GF-D8 (cell line): ENCODE measurements at regions not wholly inside any gene's neighbourhood (a gene's known extent, or its start where the extent isn't known, plus 50 kb on each side); places are given as distances from the start of the nearest gene placed in this dataset.

Source experiments
- DNase-seq: peaks from one replicate; lab custom pipeline; 2025; lab: John Stamatoyannopoulos, UW

- no peak for DNase-seq
Measured at GRCh38 chr1:68378296-68379084, 71.3 kb downstream of the RPE65 start.

GRCh38 chr1:68377098-68377497 is 72.7 kb downstream of the RPE65 start:
- no peak for DNase-seq

GRCh38 chr1:68376441-68376840 is 73.3 kb downstream of the RPE65 start:
- no peak for DNase-seq

GRCh38 chr1:68375919-68376318 is 73.8 kb downstream of the RPE65 start:
- DNase-seq, result no peak

GRCh38 chr1:68373173-68373572 is 76.6 kb downstream of the RPE65 start:
- no peak for DNase-seq

GRCh38 chr1:68372487-68372886 is 77.3 kb downstream of the RPE65 start:
- no peak for DNase-seq

- DNase-seq, result no peak
Measured at GRCh38 chr1:68370101-68370915, 79.4 kb downstream of the RPE65 start.

- no peak for DNase-seq
Measured at GRCh38 chr1:68366572-68366971, 83.2 kb downstream of the RPE65 start.

- DNase-seq, result no peak
Measured at GRCh38 chr1:68365709-68366382, 83.9 kb downstream of the RPE65 start.

GRCh38 chr1:68363339-68363738 is 86.4 kb downstream of the RPE65 start:
- no peak for DNase-seq

GRCh38 chr1:68361346-68361910 is 88.3 kb downstream of the RPE65 start:
- no peak for DNase-seq

GRCh38 chr1:68359045-68359444 is 90.7 kb downstream of the RPE65 start:
- DNase-seq, result no peak

- no peak for DNase-seq
Measured at GRCh38 chr1:68358439-68358838, 91.3 kb downstream of the RPE65 start.

- DNase-seq, result no peak
Measured at GRCh38 chr1:68355614-68356013, 94.1 kb downstream of the RPE65 start.

- DNase-seq, result no peak
Measured at GRCh38 chr1:68352202-68352601, 97.6 kb downstream of the RPE65 start.

GRCh38 chr1:68347415-68347814 is 102.3 kb downstream of the RPE65 start:
- DNase-seq, result peak; percentile 20

- no peak for DNase-seq
Measured at GRCh38 chr1:68346188-68346808, 103.5 kb downstream of the RPE65 start.

- DNase-seq, result no peak
Measured at GRCh38 chr1:68344208-68344607, 105.5 kb downstream of the RPE65 start.

- no peak for DNase-seq
Measured at GRCh38 chr1:68340951-68341350, 108.6 kb upstream of the WLS start.

- DNase-seq, result no peak
Measured at GRCh38 chr1:68339505-68339904, 107.2 kb upstream of the WLS start.

- no peak for DNase-seq
Measured at GRCh38 chr1:68338081-68338480, 105.8 kb upstream of the WLS start.

- DNase-seq, result no peak
Measured at GRCh38 chr1:68332041-68332440, 99.7 kb upstream of the WLS start.
